GM12878 (cell line): ENCODE measurements at regions not wholly inside any gene's neighbourhood (a gene's known extent, or its start where the extent isn't known, plus 50 kb on each side); places are given as distances from the start of the nearest gene placed in this dataset.

Source experiments
- ATAC-seq: fragments of 200-7000 bp; cut with Tn5 transposase; 3 replicates; pipeline ENCODE4 v1.9.1; 2020; ENCODE audit warnings: mild to moderate bottlenecking, moderate library complexity
- BruUV-seq: library from RNA; stranded (reverse); fragments of 400-500 nt; replicated peaks from 2 replicates; lab custom pipeline; 2021; lab: Mats Ljungman, UMichigan
- CTCF ChIA-PET: fragments of 300-600 bp; sonication (Branson Sonifier 250); formaldehyde crosslinking; extraction: SDS; loops from one replicate; lab custom pipeline; 2021; ENCODE audit warnings: inconsistent platforms; lab: Yijun Ruan, JAX
- POLR2A ChIA-PET: fragments of 350-600 bp; formaldehyde crosslinking; extraction: SDS; loops from one replicate; lab custom pipeline; 2021; ENCODE audit warnings: inconsistent platforms; lab: Charles Lee
- RAD21 ChIA-PET: fragments of 300-600 bp; sonication (Branson Sonifier 250); formaldehyde crosslinking; loops from one replicate; lab custom pipeline; 2023; ENCODE audit warnings: antibody characterized with exemption; ENCODE audit not compliant: unreplicated experiment; lab: Charles Lee
- SMC1A ChIA-PET: fragments of 300-600 bp; sonication (Branson Sonifier 250); formaldehyde crosslinking; loops from one replicate; lab custom pipeline; 2023; ENCODE audit not compliant: unreplicated experiment, uncharacterized antibody; lab: Charles Lee
- DNase-seq: peaks from one replicate; pipeline ENCODE4 v3.0.0-alpha.2; 2011; ENCODE audit warnings: low read depth, low spot score
- FAIRE-seq: peaks from 3 replicates; lab custom pipeline; 2011; peaks lifted over from hg19 to GRCh38; lab: Jason Lieb, UNC
- H2AFZ ChIP-seq: 2 replicates; pipeline ENCODE4 v1.6.0; 2011; ENCODE audit warnings: low read depth, low read length, control low read depth; ENCODE audit not compliant: control insufficient read depth
- H3K27ac ChIP-seq: 2 replicates; pipeline ENCODE4 v1.5.1; 2011; ENCODE audit warnings: control low read depth; ENCODE audit not compliant: control insufficient read depth, insufficient read depth
- H3K27me3 ChIP-seq, 2 experiments: replicated peaks in 1 of 2; 2 replicates each; pipeline versions ENCODE4 v1.6.0 to v1.6.1; 2011; ENCODE audit warnings: low read length in 1 of 2; ENCODE audit not compliant: control insufficient read depth in 2 of 2, insufficient read depth in 2 of 2
- H3K36me3 ChIP-seq, 2 experiments: 2 replicates each; pipeline ENCODE4 v1.5.1; 2011; ENCODE audit warnings: low read length in 1 of 2; ENCODE audit not compliant: control insufficient read depth in 2 of 2, insufficient read depth in 2 of 2
- H3K4me1 ChIP-seq: 2 replicates; pipeline ENCODE4 v1.6.1; 2011; ENCODE audit warnings: mild to moderate bottlenecking, low read length, moderate library complexity, mixed read lengths; ENCODE audit not compliant: control insufficient read depth, insufficient read depth
- H3K4me2 ChIP-seq: 2 replicates; pipeline ENCODE4 v1.6.0; 2011; ENCODE audit warnings: control low read depth; ENCODE audit not compliant: control insufficient read depth, insufficient read depth
- H3K4me3 ChIP-seq: fragments of 200-600 bp; sonication (generic); 2 replicates; pipeline ENCODE4 v1.5.1; 2016
- H3K79me2 ChIP-seq: 2 replicates; pipeline ENCODE4 v1.6.0; 2011; ENCODE audit warnings: low read length; ENCODE audit not compliant: control insufficient read depth, insufficient read depth
- H3K9ac ChIP-seq: 2 replicates; pipeline ENCODE4 v1.8.0; 2011; ENCODE audit warnings: low read length, control low read depth, mixed read lengths; ENCODE audit not compliant: control insufficient read depth, insufficient read depth
- H3K9me3 ChIP-seq: replicated peaks from 3 replicates; pipeline ENCODE4 v1.5.1; 2011; ENCODE audit warnings: mild to moderate bottlenecking, low read length; ENCODE audit not compliant: control insufficient read depth, insufficient read depth
- H4K20me1 ChIP-seq: 2 replicates; pipeline ENCODE4 v1.6.0; 2011; ENCODE audit not compliant: control insufficient read depth, insufficient read depth
- BACH1 ChIP-seq: fragments of 450-650 bp; IDR thresholded peaks from 2 replicates; pipeline ENCODE4 v1.6.1; 2017; ENCODE audit warnings: mild to moderate bottlenecking, borderline replicate concordance
- BHLHE40 ChIP-seq, 2 experiments: fragments of 450-650 bp in 1 of 2; IDR thresholded peaks; 2 replicates each; pipeline ENCODE4 v1.6.1; 2011 to 2017; ENCODE audit warnings: low read depth in 2 of 2, borderline replicate concordance in 1 of 2, improper control_type of control experiment in 1 of 2, low read length in 1 of 2, mild to moderate bottlenecking in 1 of 2
- BMI1 ChIP-seq: fragments of 450-650 bp; IDR thresholded peaks from 2 replicates; pipeline ENCODE4 v1.6.1; 2016; ENCODE audit warnings: mild to moderate bottlenecking, moderate library complexity, borderline replicate concordance
- CREM ChIP-seq: IDR thresholded peaks from 2 replicates; pipeline ENCODE4 v1.6.1; 2014; ENCODE audit warnings: antibody characterized with exemption, low read depth
- CTCF ChIP-seq, 3 experiments: IDR thresholded peaks in 2 of 3; conservative IDR thresholded peaks in 1 of 3; 2 replicates each; pipeline ENCODE4 v1.5.1; 2011; ENCODE audit warnings: low read depth in 3 of 3, low read length in 3 of 3, mild to moderate bottlenecking in 3 of 3, control low read depth in 2 of 3, moderate library complexity in 2 of 3, inconsistent platforms in 1 of 3, mixed read lengths in 1 of 3; ENCODE audit not compliant: control insufficient read depth in 2 of 3, insufficient read depth in 1 of 3; ENCODE audit errors: extremely low read depth in 1 of 3
- EP300 ChIP-seq, 2 experiments: fragments of 150-350 bp in 1 of 2; IDR thresholded peaks; 2 replicates each; pipeline ENCODE4 v1.6.1; 2011 to 2012; ENCODE audit warnings: low read depth in 2 of 2, low read length in 2 of 2, borderline replicate concordance in 1 of 2, improper control_type of control experiment in 1 of 2, inconsistent platforms in 1 of 2; ENCODE audit not compliant: control insufficient read depth in 1 of 2
- LARP7 ChIP-seq: fragments of 450-650 bp; IDR thresholded peaks from 2 replicates; pipeline ENCODE4 v1.6.1; 2017; ENCODE audit warnings: mild to moderate bottlenecking
- MEF2A ChIP-seq: IDR thresholded peaks from 2 replicates; pipeline ENCODE4 v1.6.1; 2011; ENCODE audit warnings: low read depth, mild to moderate bottlenecking, low read length, moderate library complexity; ENCODE audit not compliant: insufficient read depth
- NKRF ChIP-seq: fragments of 450-650 bp; conservative IDR thresholded peaks from 2 replicates; pipeline ENCODE4 v1.6.1; 2017; ENCODE audit warnings: mild to moderate bottlenecking, moderate library complexity
- PAX8 ChIP-seq: fragments of 450-650 bp; IDR thresholded peaks from 2 replicates; pipeline ENCODE4 v1.6.1; 2017; ENCODE audit warnings: mild to moderate bottlenecking, moderate library complexity
- PML ChIP-seq: IDR thresholded peaks from 2 replicates; pipeline ENCODE4 v1.6.1; 2012; ENCODE audit warnings: low read length, inconsistent platforms
- SP1 ChIP-seq: IDR thresholded peaks from one replicate; pipeline ENCODE4 v1.6.1; 2011; ENCODE audit warnings: low read depth, low read length
- ZBED1 ChIP-seq: IDR thresholded peaks from 2 replicates; pipeline ENCODE4 v1.6.1; 2016; ENCODE audit warnings: borderline replicate concordance
- ZBTB4 ChIP-seq: fragments of 450-650 bp; formaldehyde crosslinking; IDR thresholded peaks from 2 replicates; pipeline ENCODE4 v1.4.0; 2022; ENCODE audit warnings: mild to moderate bottlenecking, moderate library complexity
- WGBS: methylation state at CpG from one replicate; pipeline ENCODE4 v1.1.6; 2016; ENCODE audit warnings: low lambda C conversion rate; ENCODE audit not compliant: insufficient replicate concordance, insufficient coverage; ENCODE audit errors: missing lambda C conversion rate; 5-methylcytosine and 5-hydroxymethylcytosine counted together
- in situ Hi-C: fragments of 300-500 bp; cut with MboI; formaldehyde crosslinking; loops from 9 replicates; pipeline ENCODE4 v1.14.3; 2018; ENCODE audit warnings: mixed read lengths
- intact Hi-C: fragments of 100-400 bp; cut with micrococcal nuclease; formaldehyde crosslinking; loops from one replicate; pipeline ENCODE4 v1.14.2; 2022; ENCODE audit not compliant: unreplicated experiment

- H3K4me1 ChIP-seq: no peaks in the 10 kb centered on the region
- no peaks in the 10 kb centered on the region for H3K27me3 ChIP-seq
- DNase-seq (no peak), FAIRE-seq (no peak), ATAC-seq (no peak)
- TF ChIP-seq SP1 (no peak), CTCF (IDR thresholded peaks at IDR 0.05 in 2 of 3, conservative IDR thresholded peaks at IDR 0.05 in 1 of 3; ENCODE audit: control insufficient read depth in 2 of 3, extremely low read depth in 1 of 3, insufficient read depth in 1 of 3, low read depth in 3 of 3, low read length in 3 of 3) (no peak), CREM (no peak), BMI1 (no peak), ZBED1 (no peak), PML (no peak), ZBTB4 (CRISPR knock-in tag) (no peak), MEF2A (no peak), BHLHE40 (IDR thresholded peaks at IDR 0.05; ENCODE audit: borderline replicate concordance in 1 of 2, low read depth in 2 of 2, low read length in 1 of 2) (no peak), EP300 (IDR thresholded peaks at IDR 0.05; ENCODE audit: borderline replicate concordance in 1 of 2, control insufficient read depth in 1 of 2, low read depth in 2 of 2, low read length in 2 of 2) (no peak), NKRF (no peak), BACH1 (no peak), LARP7 (no peak), PAX8 (no peak)
- POLR2A ChIA-PET: no interaction called here
- H3K36me3 ChIP-seq: no peaks in the 10 kb centered on the region
- intact Hi-C loops (no loop called here), in situ Hi-C loops (no loop called here)
- no peaks in the 10 kb centered on the region for H4K20me1 ChIP-seq
- WGBS: 70% methylated on average over 2 of the region's 2 CpGs
- H3K27ac ChIP-seq: no peak overlapping the region
- no peak overlapping the region for H3K4me3 ChIP-seq
- SMC1A ChIA-PET: no interaction called here
- no peak overlapping the region for H3K9ac ChIP-seq
- H3K79me2 ChIP-seq: no peaks in the 10 kb centered on the region
- CTCF ChIA-PET: no interaction called here
- RAD21 ChIA-PET: no interaction called here
- no TSS peak for BruUV-seq
- no peak overlapping the region for H3K4me2 ChIP-seq
- no peaks in the 10 kb centered on the region for H3K9me3 ChIP-seq
- no peak overlapping the region for H2AFZ ChIP-seq
Observed at GRCh38 chr3:132926098-132926497, 112.1 kb upstream of the TMEM108 start.
